ENCODE measurements at regions not wholly inside any gene's neighbourhood (a gene's known extent, or its start where the extent isn't known, plus 50 kb on each side); places are given as distances from the start of the nearest gene placed in this dataset.

DNA sequence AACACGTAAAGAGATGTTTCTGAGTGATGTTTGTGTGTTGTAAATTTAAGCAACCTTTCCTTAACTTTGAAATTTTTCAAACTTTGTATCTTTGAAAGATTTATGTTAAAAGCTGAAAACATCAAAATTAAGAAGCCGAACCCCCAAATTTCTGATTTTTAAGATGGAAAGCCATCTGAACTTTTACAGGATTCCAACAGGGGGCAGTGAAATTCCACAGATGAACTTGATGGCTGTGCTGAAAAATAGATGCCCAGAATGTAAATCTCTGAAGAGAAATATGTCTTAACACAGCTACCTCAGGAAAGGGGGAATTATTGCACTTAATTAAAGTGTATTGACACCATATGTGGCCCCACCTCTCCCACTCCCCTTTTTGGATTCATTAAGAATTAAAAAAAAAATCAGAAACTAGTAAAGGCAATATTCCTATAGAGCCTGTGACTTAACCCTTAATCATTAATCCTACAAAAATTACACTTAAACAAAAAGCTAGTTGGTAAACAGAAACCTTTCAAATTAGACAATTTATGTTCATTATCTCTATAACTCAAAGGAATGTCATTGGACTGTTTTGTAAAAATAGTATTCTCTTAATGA, 597.9 kb downstream of the KCNJ2 start:
- H3K9me2 ChIP-seq (ENCODE audit: insufficient read depth) = no peaks in the 10 kb centered on the region
- no peak overlapping the region for H3K27ac ChIP-seq (ENCODE audit: low read depth)
- Mint-ChIP-seq H3K27me3 (ENCODE audit: insufficient read depth, low read depth, poor library complexity) (no peaks in the 10 kb centered on the region), H3K36me3 (ENCODE audit: low read depth) (no peaks in the 10 kb centered on the region), H3K4me3 (no peak overlapping the region), H3K9me3 (no peaks in the 10 kb centered on the region), H3K27ac (no peak overlapping the region), H3K4me1 (peaks cover 4% of the 10 kb centered on the region; the same call in 1 of the 3 replicates)
- H2AFZ ChIP-seq = no peak overlapping the region
- TF ChIP-seq, protein P1, sequence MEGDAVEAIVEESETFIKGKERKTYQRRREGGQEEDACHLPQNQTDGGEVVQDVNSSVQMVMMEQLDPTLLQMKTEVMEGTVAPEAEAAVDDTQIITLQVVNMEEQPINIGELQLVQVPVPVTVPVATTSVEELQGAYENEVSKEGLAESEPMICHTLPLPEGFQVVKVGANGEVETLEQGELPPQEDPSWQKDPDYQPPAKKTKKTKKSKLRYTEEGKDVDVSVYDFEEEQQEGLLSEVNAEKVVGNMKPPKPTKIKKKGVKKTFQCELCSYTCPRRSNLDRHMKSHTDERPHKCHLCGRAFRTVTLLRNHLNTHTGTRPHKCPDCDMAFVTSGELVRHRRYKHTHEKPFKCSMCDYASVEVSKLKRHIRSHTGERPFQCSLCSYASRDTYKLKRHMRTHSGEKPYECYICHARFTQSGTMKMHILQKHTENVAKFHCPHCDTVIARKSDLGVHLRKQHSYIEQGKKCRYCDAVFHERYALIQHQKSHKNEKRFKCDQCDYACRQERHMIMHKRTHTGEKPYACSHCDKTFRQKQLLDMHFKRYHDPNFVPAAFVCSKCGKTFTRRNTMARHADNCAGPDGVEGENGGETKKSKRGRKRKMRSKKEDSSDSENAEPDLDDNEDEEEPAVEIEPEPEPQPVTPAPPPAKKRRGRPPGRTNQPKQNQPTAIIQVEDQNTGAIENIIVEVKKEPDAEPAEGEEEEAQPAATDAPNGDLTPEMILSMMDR (conservative IDR thresholded peaks at IDR 0.05; ENCODE audit: low read depth in 2 of 2) = peak; percentile 68 to 89
- TF ChIP-seq, protein P2, sequence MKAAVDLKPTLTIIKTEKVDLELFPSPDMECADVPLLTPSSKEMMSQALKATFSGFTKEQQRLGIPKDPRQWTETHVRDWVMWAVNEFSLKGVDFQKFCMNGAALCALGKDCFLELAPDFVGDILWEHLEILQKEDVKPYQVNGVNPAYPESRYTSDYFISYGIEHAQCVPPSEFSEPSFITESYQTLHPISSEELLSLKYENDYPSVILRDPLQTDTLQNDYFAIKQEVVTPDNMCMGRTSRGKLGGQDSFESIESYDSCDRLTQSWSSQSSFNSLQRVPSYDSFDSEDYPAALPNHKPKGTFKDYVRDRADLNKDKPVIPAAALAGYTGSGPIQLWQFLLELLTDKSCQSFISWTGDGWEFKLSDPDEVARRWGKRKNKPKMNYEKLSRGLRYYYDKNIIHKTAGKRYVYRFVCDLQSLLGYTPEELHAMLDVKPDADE (IDR thresholded peaks at IDR 0.05) = no peak
- no peaks in the 10 kb centered on the region for H3K27me3 ChIP-seq (ENCODE audit: insufficient read depth)
- no peak overlapping the region for H3K4me2 ChIP-seq
- no peaks in the 10 kb centered on the region for H3K36me3 ChIP-seq (ENCODE audit: insufficient read depth)
- peak; percentile 60 for DNase-seq (ENCODE audit: low spot score)
- no peaks in the 10 kb centered on the region for H3F3A ChIP-seq (replicated peaks; ENCODE audit: low read depth)
- no peaks in the 10 kb centered on the region for H3K4me1 ChIP-seq (ENCODE audit: insufficient read depth)
- H4K20me1 ChIP-seq (replicated peaks; ENCODE audit: insufficient read depth) = no peaks in the 10 kb centered on the region
- no peak overlapping the region for H3K4me3 ChIP-seq
- ATAC-seq = no peak
- H3K79me2 ChIP-seq (replicated peaks; ENCODE audit: insufficient read depth) = no peaks in the 10 kb centered on the region

DNA sequence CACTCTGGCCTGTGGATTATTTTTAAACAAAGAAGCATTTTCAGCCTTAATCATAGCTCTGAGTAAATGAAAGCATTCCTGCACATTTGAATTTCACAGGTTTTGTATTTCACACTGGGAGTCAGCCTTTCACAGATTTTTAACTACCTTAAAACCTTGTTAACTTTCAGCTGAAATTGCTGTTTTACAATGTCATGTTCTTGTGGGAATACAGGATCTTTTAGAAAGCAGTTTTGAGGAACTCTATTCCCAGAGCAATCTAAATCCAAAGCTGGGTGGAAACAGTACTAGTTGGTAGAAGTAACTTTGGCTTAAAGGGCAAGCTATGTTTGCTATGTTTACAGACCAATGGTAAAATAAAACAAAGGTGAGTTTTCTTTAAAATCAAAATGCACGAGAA, 600.6 kb downstream of the KCNJ2 start:
- Histone ChIP-seq H3K79me2 (replicated peaks; ENCODE audit: insufficient read depth) (no peaks in the 10 kb centered on the region), H3K4me1 (ENCODE audit: insufficient read depth) (no peaks in the 10 kb centered on the region), H3K27ac (ENCODE audit: low read depth) (no peak overlapping the region), H3K4me2 (no peak overlapping the region), H3K4me3 (no peak overlapping the region), H3K27me3 (ENCODE audit: insufficient read depth) (no peaks in the 10 kb centered on the region), H2AFZ (no peak overlapping the region), H3K9me2 (ENCODE audit: insufficient read depth) (no peaks in the 10 kb centered on the region), H4K20me1 (replicated peaks; ENCODE audit: insufficient read depth) (no peaks in the 10 kb centered on the region), H3K36me3 (ENCODE audit: insufficient read depth) (no peaks in the 10 kb centered on the region), H3F3A (replicated peaks; ENCODE audit: low read depth) (no peaks in the 10 kb centered on the region)
- Mint-ChIP-seq H3K4me1 (peaks cover 4% of the 10 kb centered on the region; the same call in 1 of the 3 replicates), H3K27ac (no peak overlapping the region), H3K36me3 (ENCODE audit: low read depth) (no peaks in the 10 kb centered on the region), H3K9me3 (no peaks in the 10 kb centered on the region), H3K4me3 (no peak overlapping the region), H3K27me3 (ENCODE audit: insufficient read depth, low read depth, poor library complexity) (no peaks in the 10 kb centered on the region)
- DNase-seq (ENCODE audit: low spot score) (no peak), ATAC-seq (no peak)
- TF ChIP-seq ZNF331 (CRISPR knock-in tag; IDR thresholded peaks at IDR 0.05; ENCODE audit: low read depth) (no peak), EZH2 (IDR thresholded peaks at IDR 0.05; ENCODE audit: low read depth, unreplicated experiment) (no peak), NANOG (IDR thresholded peaks at IDR 0.05; ENCODE audit: borderline replicate concordance) (no peak), ZNF114 (CRISPR knock-in tag; IDR thresholded peaks at IDR 0.05) (no peak), POLR2AphosphoS5 (IDR thresholded peaks at IDR 0.05; ENCODE audit: low read depth) (no peak), STAT1 (IDR thresholded peaks at IDR 0.05; ENCODE audit: unreplicated experiment) (no peak), CREB1 (CRISPR knock-in tag; IDR thresholded peaks at IDR 0.05; ENCODE audit: low read depth) (no peak), JUNB (IDR thresholded peaks at IDR 0.05; ENCODE audit: unreplicated experiment) (no peak)
- TF ChIP-seq, protein P3, sequence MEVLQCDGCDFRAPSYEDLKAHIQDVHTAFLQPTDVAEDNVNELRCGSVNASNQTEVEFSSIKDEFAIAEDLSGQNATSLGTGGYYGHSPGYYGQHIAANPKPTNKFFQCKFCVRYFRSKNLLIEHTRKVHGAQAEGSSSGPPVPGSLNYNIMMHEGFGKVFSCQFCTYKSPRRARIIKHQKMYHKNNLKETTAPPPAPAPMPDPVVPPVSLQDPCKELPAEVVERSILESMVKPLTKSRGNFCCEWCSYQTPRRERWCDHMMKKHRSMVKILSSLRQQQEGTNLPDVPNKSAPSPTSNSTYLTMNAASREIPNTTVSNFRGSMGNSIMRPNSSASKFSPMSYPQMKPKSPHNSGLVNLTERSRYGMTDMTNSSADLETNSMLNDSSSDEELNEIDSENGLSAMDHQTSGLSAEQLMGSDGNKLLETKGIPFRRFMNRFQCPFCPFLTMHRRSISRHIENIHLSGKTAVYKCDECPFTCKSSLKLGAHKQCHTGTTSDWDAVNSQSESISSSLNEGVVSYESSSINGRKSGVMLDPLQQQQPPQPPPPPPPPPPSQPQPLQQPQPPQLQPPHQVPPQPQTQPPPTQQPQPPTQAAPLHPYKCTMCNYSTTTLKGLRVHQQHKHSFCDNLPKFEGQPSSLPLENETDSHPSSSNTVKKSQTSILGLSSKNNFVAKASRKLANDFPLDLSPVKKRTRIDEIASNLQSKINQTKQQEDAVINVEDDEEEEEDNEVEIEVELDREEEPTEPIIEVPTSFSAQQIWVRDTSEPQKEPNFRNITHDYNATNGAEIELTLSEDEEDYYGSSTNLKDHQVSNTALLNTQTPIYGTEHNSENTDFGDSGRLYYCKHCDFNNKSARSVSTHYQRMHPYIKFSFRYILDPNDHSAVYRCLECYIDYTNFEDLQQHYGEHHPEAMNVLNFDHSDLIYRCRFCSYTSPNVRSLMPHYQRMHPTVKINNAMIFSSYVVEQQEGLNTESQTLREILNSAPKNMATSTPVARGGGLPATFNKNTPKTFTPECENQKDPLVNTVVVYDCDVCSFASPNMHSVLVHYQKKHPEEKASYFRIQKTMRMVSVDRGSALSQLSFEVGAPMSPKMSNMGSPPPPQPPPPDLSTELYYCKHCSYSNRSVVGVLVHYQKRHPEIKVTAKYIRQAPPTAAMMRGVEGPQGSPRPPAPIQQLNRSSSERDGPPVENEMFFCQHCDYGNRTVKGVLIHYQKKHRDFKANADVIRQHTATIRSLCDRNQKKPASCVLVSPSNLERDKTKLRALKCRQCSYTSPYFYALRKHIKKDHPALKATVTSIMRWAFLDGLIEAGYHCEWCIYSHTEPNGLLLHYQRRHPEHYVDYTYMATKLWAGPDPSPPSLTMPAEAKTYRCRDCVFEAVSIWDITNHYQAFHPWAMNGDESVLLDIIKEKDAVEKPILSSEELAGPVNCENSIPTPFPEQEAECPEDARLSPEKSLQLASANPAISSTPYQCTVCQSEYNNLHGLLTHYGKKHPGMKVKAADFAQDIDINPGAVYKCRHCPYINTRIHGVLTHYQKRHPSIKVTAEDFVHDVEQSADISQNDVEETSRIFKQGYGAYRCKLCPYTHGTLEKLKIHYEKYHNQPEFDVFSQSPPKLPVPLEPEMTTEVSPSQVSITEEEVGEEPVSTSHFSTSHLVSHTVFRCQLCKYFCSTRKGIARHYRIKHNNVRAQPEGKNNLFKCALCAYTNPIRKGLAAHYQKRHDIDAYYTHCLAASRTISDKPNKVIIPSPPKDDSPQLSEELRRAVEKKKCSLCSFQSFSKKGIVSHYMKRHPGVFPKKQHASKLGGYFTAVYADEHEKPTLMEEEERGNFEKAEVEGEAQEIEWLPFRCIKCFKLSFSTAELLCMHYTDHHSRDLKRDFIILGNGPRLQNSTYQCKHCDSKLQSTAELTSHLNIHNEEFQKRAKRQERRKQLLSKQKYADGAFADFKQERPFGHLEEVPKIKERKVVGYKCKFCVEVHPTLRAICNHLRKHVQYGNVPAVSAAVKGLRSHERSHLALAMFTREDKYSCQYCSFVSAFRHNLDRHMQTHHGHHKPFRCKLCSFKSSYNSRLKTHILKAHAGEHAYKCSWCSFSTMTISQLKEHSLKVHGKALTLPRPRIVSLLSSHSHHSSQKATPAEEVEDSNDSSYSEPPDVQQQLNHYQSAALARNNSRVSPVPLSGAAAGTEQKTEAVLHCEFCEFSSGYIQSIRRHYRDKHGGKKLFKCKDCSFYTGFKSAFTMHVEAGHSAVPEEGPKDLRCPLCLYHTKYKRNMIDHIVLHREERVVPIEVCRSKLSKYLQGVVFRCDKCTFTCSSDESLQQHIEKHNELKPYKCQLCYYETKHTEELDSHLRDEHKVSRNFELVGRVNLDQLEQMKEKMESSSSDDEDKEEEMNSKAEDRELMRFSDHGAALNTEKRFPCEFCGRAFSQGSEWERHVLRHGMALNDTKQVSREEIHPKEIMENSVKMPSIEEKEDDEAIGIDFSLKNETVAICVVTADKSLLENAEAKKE (CRISPR knock-in tag; IDR thresholded peaks at IDR 0.05) = no peak
- TF ChIP-seq, protein P1 (conservative IDR thresholded peaks at IDR 0.05; ENCODE audit: low read depth in 2 of 2) = no peak

Data from GM23338 (cell line).